PC-9 (cell line): ENCODE measurements at regions not wholly inside any gene's neighbourhood (a gene's known extent, or its start where the extent isn't known, plus 50 kb on each side); places are given as distances from the start of the nearest gene placed in this dataset.

ENCODE experiments used
- CTCF ChIP-seq: fragments of 200-600 bp; sonication (generic); conservative IDR thresholded peaks from 2 replicates; pipeline ENCODE4 v1.6.1; 2017; ENCODE audit warnings: mixed run types, antibody characterized with exemption, mild to moderate bottlenecking, moderate library complexity
- EZH2 ChIP-seq: fragments of 200-600 bp; sonication (generic); IDR thresholded peaks from 2 replicates; pipeline ENCODE4 v1.8.0; 2017; ENCODE audit warnings: antibody characterized with exemption, low read depth

GRCh38 chr5:4101189-4101588, 505.6 kb downstream of the IRX1 start:
- no peak for TF ChIP-seq CTCF
- no peak for TF ChIP-seq EZH2
